NOMO-1 treated with DMSO at 0.1 percent for 48 hours (cell line): ENCODE measurements at regions not wholly inside any gene's neighbourhood (a gene's known extent, or its start where the extent isn't known, plus 50 kb on each side); places are given as distances from the start of the nearest gene placed in this dataset.
A peak's percentile ranks its signal among the peaks of the same experiment; 100 is the strongest.
"Not testable (repeated sequence)": the region's sequence is repeated elsewhere in the genome, so short reads cannot be mapped to it uniquely, and the experiment has no call there.

ENCODE experiments used
- DNase-seq: peaks from one replicate; lab custom pipeline; 2025; ENCODE audit not compliant: unreplicated experiment; lab: John Stamatoyannopoulos, UW

DNA sequence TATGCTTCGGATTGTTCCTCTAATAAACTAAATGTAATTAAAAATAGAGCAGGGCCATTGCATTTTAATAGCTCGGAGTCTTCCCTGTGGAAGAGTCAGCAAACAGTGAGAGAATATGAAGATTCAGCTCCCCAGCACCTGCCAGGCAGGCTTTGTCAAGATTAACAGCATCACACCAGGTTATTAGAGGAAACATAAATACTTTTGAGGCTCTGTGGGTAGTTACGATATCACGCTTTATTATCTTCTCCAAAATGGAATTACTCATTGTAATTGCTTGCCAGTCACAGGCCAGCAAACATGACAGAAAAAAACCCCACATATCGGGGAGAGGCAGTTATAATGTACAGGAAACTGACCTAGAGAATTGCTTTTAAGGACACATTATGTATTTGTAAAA, 303.9 kb downstream of the CPS1 start:
- no peak for DNase-seq

GRCh38 chr2:210861038-210861665, 304.8 kb downstream of the CPS1 start:
- DNase-seq = no peak

DNA sequence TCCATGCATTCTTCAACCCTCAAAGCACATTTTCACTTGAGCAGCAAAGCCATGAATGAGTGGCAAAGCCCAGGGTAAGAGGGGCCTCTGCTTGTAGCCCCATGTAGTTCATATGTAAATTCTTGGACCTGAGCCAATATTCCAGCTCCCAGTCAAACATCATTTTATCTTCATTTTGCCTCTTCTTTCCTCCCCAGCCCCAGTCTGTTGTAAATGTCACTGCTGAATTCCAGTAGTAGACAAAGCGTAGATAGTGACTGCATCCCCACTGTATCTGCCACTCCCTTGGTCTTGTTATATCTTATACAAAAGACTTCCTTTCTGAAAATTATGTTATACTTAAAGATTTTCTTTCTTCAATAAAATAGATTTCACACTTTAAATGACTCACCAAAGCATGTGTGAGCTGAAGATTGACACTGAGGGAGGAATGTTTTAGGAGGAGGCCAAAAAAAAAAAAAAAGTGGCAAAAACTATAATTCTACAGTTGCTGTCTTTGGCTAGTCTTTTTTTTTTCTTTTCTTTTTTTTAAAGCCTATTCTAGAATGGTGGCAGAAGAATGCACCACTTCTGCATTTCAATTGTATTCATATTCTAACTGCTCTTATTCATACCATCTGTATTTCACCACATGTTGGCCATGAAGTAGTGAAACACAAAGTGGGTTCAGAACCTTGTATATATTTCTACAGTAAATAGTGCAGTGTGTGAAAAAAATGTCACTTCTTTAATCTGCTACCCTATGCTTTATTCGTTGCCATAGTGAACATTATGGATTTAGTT, 306.1 kb downstream of the CPS1 start:
- no peak for DNase-seq

GRCh38 chr2:210863283-210863682, 306.9 kb downstream of the CPS1 start:
- DNase-seq = no peak

GRCh38 chr2:210871566-210871965, 315.2 kb downstream of the CPS1 start:
- not testable (repeated sequence) for DNase-seq

GRCh38 chr2:210873631-210874030, 317.2 kb downstream of the CPS1 start:
- peak; percentile 6 for DNase-seq

DNA sequence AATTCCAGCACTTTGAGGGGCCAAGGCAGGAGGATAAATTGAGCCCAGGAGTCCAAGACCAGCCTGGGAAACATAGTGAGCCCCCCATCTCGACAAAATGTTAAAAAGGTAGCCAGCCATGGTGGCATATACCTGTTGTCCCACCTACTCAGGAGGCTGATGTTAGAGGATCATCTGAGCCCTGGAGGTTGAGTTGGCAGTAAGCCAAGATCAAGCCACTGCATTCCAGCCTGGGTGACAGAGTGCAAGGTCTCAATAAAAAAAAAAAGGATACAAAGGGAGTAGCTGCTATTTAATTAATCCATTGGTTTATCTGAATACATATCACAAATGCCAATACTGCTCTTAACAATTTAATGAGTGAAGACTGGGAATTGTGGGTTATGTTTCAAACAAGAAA, 327.8 kb downstream of the CPS1 start:
- DNase-seq = no peak

DNA sequence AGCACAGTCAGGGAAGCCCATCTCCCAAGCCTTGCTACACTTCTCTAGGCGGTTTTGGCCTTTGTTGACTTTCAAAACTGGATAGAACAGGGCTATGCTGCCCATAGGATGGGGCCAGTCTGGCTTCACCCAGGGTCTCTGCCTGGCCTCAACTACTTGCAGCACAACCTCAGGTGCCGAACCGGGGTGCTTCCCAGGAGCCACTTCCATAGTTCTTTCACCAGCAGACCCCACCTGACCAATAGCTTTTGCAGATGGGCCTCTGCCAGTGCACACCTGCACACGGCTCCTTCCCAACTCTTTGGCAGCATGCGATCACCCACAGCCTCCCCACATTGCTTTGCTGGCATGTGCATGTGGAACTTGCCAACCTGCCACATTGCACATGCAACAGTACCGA, 331.6 kb downstream of the CPS1 start:
- no peak for DNase-seq

GRCh38 chr2:210895132-210895531, 338.7 kb downstream of the CPS1 start:
- DNase-seq = no peak

DNA sequence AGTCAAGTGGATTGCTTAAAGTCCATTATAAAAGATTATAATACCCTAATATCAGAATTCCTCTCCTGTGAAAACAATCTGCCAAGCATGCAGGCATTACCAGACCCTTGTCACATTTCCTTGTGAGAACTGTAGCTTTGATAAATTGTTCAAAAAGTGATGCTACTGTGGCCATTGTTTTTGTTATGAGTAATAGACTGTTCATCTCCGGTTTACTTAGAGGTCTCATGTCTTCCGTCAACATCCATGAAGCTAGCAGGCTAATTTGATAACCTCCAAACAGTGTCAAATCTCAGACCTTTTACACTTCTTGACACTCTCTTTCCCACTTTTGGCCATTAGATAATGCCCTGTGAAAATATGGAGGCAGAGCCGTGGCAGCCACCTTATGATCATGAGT, 342.7 kb downstream of the CPS1 start:
- no peak for DNase-seq

GRCh38 chr2:210901326-210901725, 344.9 kb downstream of the CPS1 start:
- DNase-seq = no peak

- no peak for DNase-seq
These were observed 356.4 kb downstream of the CPS1 start for GRCh38 chr2:210912779-210913178.

DNA sequence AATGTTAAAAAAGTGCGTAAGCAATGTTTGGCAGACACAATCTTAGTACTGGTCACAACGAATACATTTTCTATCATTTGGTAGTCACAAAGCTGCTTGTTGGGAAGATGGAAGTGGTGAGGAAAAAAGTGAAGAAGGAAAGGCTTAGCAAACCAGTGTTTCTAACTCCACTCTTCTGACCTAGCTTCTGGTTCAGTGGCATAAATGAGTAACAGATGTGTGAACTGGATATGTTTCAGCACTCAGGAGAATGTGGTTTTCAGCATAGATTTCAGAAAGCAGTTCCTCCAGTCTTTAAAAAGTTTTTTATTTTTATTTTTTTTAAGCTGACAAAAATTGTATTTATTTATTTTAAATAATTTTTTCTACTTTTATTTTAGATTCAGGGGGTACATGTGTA, 357.1 kb downstream of the CPS1 start:
- no peak for DNase-seq

- DNase-seq = no peak
These were observed 359.5 kb downstream of the CPS1 start for GRCh38 chr2:210915912-210916311.

GRCh38 chr2:210917465-210917864, 361.1 kb downstream of the CPS1 start:
- DNase-seq = no peak

GRCh38 chr2:210919128-210919527, 362.7 kb downstream of the CPS1 start:
- DNase-seq = no peak

DNA sequence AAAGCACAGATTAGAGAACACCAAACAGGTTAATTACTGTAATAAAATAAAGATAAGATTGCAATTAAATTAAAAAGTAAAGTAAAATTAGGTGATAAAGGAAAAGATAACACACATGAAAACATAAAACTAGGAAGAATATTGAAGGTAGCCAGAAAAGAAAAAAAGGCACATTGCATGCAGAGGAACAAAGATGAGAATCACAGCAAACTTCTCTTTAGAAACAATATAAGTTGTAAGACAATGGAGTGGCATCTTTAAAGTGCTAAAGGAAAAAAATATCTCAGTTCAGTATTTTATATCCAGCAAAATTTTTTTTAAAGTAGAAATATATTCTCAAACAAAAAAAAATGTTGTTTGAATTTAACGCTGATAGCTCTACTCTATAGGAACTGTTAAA, 366.0 kb downstream of the CPS1 start:
- DNase-seq = no peak

DNA sequence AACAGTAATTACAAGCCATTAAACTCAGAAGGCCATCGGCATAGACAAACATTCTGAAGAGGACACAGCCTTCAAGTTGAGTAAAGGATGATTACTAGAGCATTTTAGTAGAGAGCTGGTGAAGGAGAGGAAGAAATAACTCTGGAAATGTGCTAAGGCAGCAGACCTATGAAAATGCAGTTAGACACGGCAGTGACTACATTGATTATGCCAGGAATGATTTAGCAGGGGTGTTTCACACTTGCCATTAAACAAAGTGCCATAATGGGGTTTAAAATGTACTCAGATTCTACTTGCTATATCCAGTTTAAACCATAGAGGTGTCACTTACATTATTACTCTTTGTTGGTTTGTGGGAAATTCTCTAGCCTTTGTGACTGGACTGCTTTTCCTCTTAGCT, 372.3 kb downstream of the CPS1 start:
- no peak for DNase-seq

- no peak for DNase-seq
These were observed 381.8 kb downstream of the CPS1 start for GRCh38 chr2:210938228-210938627.

DNA sequence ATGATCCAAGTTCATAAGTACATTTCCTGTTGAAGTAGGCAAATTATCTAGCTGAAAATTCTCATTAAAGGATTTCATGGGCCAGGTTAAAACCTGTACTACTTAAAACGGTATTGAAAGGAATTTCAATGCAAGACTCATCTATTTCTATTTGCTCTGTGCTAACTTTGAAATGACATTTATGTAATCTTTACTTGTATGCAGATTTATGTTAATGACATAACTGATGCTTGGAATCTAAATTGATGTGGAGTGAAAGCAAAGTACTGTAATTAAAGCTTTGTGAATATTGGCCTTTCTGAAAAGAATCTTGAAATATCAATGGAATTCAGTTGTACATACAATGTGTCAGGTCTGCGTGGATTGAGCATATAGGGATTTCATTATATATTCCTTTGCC, 390.0 kb downstream of the CPS1 start:
- DNase-seq = no peak

GRCh38 chr2:210950434-210951060, 394.1 kb downstream of the CPS1 start:
- DNase-seq = not testable (repeated sequence)

- DNase-seq = no peak
These were observed 398.0 kb downstream of the CPS1 start for GRCh38 chr2:210954386-210954907.
